ENCODE measurements at regions not wholly inside any gene's neighbourhood (a gene's known extent, or its start where the extent isn't known, plus 50 kb on each side); places are given as distances from the start of the nearest gene placed in this dataset.

DNA sequence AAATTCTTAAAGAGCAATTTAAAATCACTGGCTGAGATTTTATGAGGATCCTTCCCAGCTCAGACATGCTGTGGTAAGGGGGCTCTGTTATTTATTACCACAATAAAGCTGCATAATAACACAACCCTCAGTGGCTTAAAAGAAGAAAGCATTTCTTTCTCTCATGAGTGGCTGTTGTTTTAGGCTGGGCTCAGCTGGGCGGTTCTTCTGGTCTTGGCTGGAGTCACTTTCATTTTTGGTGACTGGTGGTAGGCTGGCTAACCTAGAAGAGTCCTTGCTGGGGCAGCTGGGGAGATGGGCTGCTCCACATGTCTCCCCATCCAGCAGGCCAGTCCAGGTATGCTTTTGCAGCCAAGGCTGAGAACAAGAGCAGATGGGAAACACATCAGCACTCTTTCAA lies 113.0 kb upstream of the MSX1 start:
- TF ChIP-seq, protein P1, sequence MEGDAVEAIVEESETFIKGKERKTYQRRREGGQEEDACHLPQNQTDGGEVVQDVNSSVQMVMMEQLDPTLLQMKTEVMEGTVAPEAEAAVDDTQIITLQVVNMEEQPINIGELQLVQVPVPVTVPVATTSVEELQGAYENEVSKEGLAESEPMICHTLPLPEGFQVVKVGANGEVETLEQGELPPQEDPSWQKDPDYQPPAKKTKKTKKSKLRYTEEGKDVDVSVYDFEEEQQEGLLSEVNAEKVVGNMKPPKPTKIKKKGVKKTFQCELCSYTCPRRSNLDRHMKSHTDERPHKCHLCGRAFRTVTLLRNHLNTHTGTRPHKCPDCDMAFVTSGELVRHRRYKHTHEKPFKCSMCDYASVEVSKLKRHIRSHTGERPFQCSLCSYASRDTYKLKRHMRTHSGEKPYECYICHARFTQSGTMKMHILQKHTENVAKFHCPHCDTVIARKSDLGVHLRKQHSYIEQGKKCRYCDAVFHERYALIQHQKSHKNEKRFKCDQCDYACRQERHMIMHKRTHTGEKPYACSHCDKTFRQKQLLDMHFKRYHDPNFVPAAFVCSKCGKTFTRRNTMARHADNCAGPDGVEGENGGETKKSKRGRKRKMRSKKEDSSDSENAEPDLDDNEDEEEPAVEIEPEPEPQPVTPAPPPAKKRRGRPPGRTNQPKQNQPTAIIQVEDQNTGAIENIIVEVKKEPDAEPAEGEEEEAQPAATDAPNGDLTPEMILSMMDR (conservative IDR thresholded peaks at IDR 0.05) = no peak
- TF ChIP-seq ZFX (IDR thresholded peaks at IDR 0.05) = no peak
- no peak overlapping the region for H3K27ac ChIP-seq

GRCh38 chr4:4740071-4740470 lies 119.4 kb upstream of the MSX1 start:
- TF ChIP-seq ZFX (IDR thresholded peaks at IDR 0.05) = no peak
- TF ChIP-seq, protein P1 (conservative IDR thresholded peaks at IDR 0.05) = no peak
- H3K27ac ChIP-seq = no peak overlapping the region

DNA sequence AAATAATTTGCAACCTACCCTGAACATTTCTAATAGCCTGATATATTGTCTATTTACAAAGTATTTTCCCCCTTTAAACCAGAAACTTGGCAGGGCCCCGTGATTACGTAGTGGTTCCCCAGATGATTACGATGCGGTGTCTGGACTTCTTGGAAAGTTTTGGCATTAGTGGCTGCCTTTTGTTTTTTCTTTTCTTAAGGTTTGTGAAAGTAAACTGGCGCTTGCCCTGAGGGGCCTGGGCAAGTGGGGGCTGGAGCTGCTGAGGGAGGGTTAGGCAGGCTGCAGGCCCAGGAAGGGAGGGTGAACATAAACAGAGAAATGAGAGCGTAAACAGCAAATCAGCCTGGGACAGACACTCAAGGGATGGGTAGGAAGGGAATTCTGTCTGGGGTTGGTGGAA lies 123.6 kb upstream of the MSX1 start:
- no peak overlapping the region for H3K27ac ChIP-seq

GRCh38 chr4:4735136-4735750 lies 124.2 kb upstream of the MSX1 start:
- TF ChIP-seq ZFX (IDR thresholded peaks at IDR 0.05) = no peak
- TF ChIP-seq, protein P1 (conservative IDR thresholded peaks at IDR 0.05) = no peak
- no peak overlapping the region for H3K27ac ChIP-seq

More for the DNA sequence above, 123.6 kb upstream of the MSX1 start:
- TF ChIP-seq ZFX (IDR thresholded peaks at IDR 0.05) = no peak

- TF ChIP-seq, protein P1 (conservative IDR thresholded peaks at IDR 0.05) = no peak
- TF ChIP-seq ZFX (IDR thresholded peaks at IDR 0.05) = no peak
- no peak overlapping the region for H3K27ac ChIP-seq
Measured at GRCh38 chr4:4734425-4734824, 125.0 kb upstream of the MSX1 start.

DNA sequence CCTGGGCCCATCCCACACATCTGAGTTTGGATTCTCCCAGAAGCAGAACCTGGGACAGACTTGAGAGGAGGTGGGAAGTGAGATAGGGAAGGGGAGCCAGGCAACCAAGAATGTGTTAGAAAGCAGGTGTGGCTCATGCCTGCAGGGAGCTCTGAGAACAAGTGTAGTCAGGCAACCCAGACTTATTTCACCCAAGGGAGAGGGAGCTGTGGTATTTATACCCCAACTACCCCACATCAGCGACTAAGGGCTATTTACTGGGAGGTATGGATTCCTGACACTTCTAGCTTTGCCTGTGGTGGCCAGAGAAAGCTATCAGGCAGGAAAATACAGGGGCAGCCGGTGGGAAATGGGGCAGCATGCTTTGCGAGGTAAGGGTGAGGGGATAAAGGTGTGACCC lies 125.8 kb upstream of the MSX1 start:
- TF ChIP-seq, protein P1 (conservative IDR thresholded peaks at IDR 0.05) = no peak
- TF ChIP-seq ZFX (IDR thresholded peaks at IDR 0.05) = no peak
- no peak overlapping the region for H3K27ac ChIP-seq

DNA sequence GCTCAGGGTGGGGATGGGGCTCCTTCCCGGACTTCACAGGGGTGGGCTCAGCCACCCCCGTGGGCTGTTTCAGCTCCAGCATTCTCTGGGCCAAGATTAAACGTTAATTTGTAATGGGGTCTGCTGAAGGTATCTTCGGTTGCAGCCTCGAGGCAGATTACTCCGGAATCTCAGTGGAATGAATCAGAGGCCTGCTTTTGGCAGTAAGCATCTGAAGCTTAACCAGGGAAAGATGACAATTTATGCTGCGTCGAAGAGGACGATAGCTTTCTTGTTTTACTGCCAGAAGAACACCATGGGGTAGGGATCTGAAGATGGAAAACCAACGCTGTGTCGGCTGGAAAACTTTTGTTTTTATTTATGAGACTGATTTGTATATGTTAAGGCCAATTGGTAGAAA lies 129.2 kb upstream of the MSX1 start:
- no peak for TF ChIP-seq ZFX (IDR thresholded peaks at IDR 0.05)
- TF ChIP-seq, protein P1 (conservative IDR thresholded peaks at IDR 0.05) = no peak
- H3K27ac ChIP-seq = no peak overlapping the region

- TF ChIP-seq, protein P1 (conservative IDR thresholded peaks at IDR 0.05) = no peak
- TF ChIP-seq ZFX (IDR thresholded peaks at IDR 0.05) = no peak
- no peak overlapping the region for H3K27ac ChIP-seq
Measured at GRCh38 chr4:4729206-4729605, 130.3 kb upstream of the MSX1 start.
